ENCODE measurements at regions not wholly inside any gene's neighbourhood (a gene's known extent, or its start where the extent isn't known, plus 50 kb on each side); places are given as distances from the start of the nearest gene placed in this dataset.

DNA sequence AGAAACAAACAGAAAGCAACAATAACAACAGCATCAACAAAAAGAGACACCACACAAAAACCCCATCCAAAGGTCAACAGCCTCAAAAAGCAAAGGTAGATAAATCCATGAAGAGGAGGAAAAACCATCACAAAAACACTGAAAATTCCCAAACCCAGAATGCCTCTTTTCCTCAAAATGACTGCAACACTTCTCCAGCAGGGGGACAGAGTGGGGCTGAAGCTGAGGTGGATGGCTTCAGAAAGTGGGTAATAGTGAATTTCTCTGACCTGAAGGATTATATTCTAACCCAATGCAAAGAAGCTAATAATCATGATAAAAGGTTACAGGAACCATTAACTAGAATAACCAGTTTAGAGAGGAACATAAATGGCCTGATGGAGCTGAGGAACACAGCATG is 888.2 kb downstream of the RAB28 start:
- TF ChIP-seq, protein P1, sequence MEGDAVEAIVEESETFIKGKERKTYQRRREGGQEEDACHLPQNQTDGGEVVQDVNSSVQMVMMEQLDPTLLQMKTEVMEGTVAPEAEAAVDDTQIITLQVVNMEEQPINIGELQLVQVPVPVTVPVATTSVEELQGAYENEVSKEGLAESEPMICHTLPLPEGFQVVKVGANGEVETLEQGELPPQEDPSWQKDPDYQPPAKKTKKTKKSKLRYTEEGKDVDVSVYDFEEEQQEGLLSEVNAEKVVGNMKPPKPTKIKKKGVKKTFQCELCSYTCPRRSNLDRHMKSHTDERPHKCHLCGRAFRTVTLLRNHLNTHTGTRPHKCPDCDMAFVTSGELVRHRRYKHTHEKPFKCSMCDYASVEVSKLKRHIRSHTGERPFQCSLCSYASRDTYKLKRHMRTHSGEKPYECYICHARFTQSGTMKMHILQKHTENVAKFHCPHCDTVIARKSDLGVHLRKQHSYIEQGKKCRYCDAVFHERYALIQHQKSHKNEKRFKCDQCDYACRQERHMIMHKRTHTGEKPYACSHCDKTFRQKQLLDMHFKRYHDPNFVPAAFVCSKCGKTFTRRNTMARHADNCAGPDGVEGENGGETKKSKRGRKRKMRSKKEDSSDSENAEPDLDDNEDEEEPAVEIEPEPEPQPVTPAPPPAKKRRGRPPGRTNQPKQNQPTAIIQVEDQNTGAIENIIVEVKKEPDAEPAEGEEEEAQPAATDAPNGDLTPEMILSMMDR (IDR thresholded peaks at IDR 0.05; ENCODE audit: extremely low read depth, insufficient read depth, missing control alignments): no peak
- in situ Hi-C loops (cut with MboI; ENCODE audit: low pct_unique_long_range_greater_than_20kb, low sequenced_read_pairs, unreplicated experiment): no loop called here
- DNase-seq (ENCODE audit: low spot score): no peak

DNA sequence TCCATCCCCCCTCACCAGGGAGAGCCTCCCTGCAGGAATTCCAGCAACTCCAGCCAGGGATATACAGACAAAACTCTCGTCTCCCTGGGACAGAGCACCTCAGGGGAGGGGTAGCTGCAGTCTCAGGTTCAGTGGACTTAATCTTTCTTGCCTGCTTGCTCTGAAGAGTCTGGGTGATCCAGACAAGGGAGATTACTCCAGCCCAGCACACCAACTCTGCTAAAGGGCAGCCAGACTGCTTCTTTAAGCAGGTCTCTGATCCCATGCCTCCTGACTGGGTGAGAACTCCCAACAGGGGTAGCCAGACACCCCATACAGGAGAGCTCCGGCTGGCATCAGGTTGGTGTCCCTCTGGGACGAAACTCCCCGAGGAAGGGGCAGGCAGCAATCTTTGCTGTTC is 888.7 kb downstream of the RAB28 start:
- no peak for DNase-seq (ENCODE audit: low spot score)
- TF ChIP-seq, protein P1 (IDR thresholded peaks at IDR 0.05; ENCODE audit: extremely low read depth, insufficient read depth, missing control alignments): no peak
- in situ Hi-C loops (cut with MboI; ENCODE audit: low pct_unique_long_range_greater_than_20kb, low sequenced_read_pairs, unreplicated experiment): no loop called here

DNA sequence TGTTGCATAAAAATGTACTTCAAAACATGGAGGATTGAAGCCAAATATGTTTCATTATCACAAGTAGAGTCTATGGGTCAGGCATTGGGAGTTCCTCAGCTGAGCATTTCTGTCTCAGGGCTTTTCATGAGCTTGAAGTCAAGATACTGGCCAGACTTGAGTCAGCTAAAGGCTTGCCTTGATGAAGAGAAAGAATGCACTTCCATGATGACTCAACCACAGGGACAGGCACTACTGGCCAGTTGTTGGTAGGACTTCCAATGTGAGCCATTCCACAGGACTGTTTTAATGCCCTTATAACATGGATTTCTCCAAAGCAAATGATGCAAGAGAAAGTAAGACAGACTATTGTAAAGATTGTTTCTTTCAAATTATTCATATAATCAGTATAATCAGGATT is 895.6 kb downstream of the RAB28 start:
- TF ChIP-seq, protein P1 (IDR thresholded peaks at IDR 0.05; ENCODE audit: extremely low read depth, insufficient read depth, missing control alignments): no peak
- no peak for DNase-seq (ENCODE audit: low spot score)
- in situ Hi-C loops (cut with MboI; ENCODE audit: low pct_unique_long_range_greater_than_20kb, low sequenced_read_pairs, unreplicated experiment): no loop called here

DNA sequence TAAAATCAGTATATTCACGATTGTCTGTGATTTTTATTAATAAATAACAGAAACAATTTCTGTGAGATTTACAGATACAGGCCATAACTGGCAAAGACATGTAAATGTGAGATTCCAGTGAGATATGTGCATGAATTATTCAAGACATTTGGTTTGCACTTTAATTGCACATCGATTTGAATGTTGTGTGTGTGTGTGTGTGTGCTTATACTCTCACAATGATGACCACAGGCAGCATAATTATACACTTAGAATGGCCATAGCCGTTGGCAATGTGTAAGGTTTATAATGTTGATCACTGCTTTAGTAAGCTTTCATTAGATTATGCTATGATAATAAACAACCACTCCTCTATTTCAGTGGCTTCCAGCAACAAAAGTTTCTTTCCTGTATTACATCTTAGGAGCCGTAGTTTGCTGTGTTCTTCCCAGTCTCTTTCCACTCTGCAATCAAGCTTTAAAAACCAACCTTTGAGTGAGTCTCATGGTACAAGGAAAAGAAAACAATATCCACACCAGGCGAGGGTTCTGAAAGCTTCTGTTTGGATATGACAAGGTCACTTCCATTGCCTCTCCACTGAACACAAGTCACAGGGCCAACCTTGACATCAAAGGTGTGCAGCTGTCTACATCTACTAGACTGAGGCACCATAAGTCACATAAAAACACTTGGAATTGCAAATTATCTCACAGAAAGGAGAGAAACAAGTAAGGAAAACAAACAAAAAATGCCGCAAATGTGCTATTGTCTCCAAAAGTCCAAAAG is 897.7 kb downstream of the RAB28 start:
- in situ Hi-C loops (cut with MboI; ENCODE audit: low pct_unique_long_range_greater_than_20kb, low sequenced_read_pairs, unreplicated experiment): no loop called here
- TF ChIP-seq, protein P1 (IDR thresholded peaks at IDR 0.05; ENCODE audit: extremely low read depth, insufficient read depth, missing control alignments): no peak
- no peak for DNase-seq (ENCODE audit: low spot score)

DNA sequence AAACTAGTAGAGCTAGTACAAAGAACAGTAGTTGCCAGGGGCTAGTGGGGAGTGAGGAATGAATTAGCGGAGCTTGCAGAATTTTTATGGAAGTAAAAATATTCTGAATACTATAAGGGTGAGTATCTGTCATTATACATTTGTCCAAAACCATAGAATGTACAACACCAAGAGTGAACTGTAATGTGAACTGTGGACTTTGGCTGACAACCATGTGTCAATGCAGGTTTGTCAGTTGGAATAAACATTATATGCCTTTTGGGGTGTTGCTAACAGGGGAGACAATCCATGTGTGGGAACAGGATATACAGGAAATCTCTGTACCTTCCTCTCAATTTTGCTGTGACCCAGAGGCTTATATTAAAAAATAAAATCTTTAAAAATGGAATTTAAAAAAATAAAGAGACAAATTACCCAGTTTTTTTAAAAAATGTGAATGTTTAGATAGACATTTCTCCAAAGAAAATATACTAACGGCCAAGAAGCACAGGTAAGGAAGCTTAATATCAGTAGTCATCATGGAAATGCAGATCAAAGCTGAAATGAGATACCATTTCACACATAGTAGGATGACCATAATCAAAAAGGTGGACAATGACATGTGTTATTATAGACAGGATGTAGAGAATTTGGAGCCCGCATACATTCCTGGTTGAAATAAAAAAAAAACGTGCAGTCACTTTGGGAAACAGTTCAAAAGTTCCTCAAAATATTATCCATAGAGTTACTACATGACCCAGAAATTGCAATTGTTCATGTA is 899.8 kb downstream of the RAB28 start:
- no peak for DNase-seq (ENCODE audit: low spot score)
- TF ChIP-seq, protein P1 (IDR thresholded peaks at IDR 0.05; ENCODE audit: extremely low read depth, insufficient read depth, missing control alignments): no peak
- in situ Hi-C loops (cut with MboI; ENCODE audit: low pct_unique_long_range_greater_than_20kb, low sequenced_read_pairs, unreplicated experiment): no loop called here

DNA sequence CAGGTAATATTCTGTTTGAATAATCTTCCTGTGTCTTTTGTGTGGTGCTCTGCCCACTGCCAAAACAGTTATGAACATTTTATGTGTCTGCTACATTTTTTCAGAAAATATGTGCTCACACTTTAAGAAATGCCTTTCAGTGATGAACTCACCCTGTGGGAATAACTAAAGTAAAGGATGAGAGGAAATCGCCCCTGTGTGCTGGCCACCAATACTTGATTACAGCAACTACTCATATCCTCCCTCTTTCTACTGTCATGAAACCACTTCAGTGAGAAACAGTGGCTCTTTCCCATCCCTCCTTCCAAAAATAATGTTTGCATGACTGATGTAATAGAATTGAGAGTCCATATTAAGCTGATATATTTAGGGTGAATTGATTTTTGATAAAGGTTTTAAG is 900.9 kb downstream of the RAB28 start:
- TF ChIP-seq, protein P1 (IDR thresholded peaks at IDR 0.05; ENCODE audit: extremely low read depth, insufficient read depth, missing control alignments): no peak
- in situ Hi-C loops (cut with MboI; ENCODE audit: low pct_unique_long_range_greater_than_20kb, low sequenced_read_pairs, unreplicated experiment): no loop called here
- no peak for DNase-seq (ENCODE audit: low spot score)

All from GM13977 (cell line).